ENCODE measurements at regions not wholly inside any gene's neighbourhood (a gene's known extent, or its start where the extent isn't known, plus 50 kb on each side); places are given as distances from the start of the nearest gene placed in this dataset.

DNA sequence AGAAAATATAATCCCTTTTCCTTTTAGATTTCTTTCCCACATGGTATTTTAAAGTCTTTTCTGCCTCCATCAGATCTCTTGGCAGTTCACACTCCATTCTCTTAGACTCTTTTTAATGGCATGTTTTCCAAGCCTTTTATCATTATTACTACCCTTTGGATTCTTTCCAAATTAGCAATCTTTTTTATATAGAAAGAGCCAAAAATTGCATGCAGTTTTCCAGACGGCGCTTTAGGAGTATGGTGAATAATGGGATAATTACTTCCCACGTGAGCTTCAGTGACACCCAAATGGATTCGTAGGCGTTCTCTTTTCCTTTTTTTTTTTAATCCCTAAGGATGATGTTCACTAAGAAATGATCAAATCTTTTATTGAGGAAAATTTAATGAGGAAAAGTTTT, 354.8 kb upstream of the DNAJC19 start:
- Mint-ChIP-seq H3K4me1 (peaks cover 9% of the 10 kb centered on the region), H3K27me3 (ENCODE audit: low read depth, poor library complexity) (peaks cover 6% of the 10 kb centered on the region), H3K36me3 (ENCODE audit: low read depth) (no peaks in the 10 kb centered on the region), H3K27ac (no peak overlapping the region), H3K4me3 (no peak overlapping the region), H3K9me3 (peaks cover 10% of the 10 kb centered on the region)
- no peak for DNase-seq
- TF ChIP-seq, protein P1, sequence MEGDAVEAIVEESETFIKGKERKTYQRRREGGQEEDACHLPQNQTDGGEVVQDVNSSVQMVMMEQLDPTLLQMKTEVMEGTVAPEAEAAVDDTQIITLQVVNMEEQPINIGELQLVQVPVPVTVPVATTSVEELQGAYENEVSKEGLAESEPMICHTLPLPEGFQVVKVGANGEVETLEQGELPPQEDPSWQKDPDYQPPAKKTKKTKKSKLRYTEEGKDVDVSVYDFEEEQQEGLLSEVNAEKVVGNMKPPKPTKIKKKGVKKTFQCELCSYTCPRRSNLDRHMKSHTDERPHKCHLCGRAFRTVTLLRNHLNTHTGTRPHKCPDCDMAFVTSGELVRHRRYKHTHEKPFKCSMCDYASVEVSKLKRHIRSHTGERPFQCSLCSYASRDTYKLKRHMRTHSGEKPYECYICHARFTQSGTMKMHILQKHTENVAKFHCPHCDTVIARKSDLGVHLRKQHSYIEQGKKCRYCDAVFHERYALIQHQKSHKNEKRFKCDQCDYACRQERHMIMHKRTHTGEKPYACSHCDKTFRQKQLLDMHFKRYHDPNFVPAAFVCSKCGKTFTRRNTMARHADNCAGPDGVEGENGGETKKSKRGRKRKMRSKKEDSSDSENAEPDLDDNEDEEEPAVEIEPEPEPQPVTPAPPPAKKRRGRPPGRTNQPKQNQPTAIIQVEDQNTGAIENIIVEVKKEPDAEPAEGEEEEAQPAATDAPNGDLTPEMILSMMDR (IDR thresholded peaks at IDR 0.05): no peak

DNA sequence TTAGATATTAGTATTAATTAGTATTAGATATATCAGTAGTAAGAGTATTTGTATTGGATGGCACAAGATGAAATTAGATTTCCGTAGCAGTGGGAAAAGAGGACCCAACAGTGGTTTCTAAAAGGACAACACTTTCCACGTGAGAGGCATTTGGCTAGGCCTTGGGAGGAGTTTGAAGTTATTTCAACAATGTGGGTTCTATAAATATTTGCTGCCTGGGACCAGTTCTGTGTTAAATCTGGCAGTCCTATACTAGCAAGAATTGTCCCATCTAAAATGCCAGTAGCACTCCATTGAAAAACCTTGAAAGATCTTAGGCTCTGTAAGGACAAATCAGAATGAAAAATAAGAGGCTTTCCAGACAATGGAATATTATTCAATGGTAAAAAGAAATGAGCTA, 347.1 kb upstream of the DNAJC19 start:
- DNase-seq: no peak
- TF ChIP-seq, protein P1 (IDR thresholded peaks at IDR 0.05): no peak
- H3K27ac Mint-ChIP-seq: no peak overlapping the region
- peaks cover 10% of the 10 kb centered on the region for H3K9me3 Mint-ChIP-seq
- peaks cover 15% of the 10 kb centered on the region for H3K27me3 Mint-ChIP-seq (ENCODE audit: low read depth, poor library complexity)
- H3K36me3 Mint-ChIP-seq (ENCODE audit: low read depth): no peaks in the 10 kb centered on the region
- peaks cover 1% of the 10 kb centered on the region for H3K4me1 Mint-ChIP-seq
- no peak overlapping the region for H3K4me3 Mint-ChIP-seq

DNA sequence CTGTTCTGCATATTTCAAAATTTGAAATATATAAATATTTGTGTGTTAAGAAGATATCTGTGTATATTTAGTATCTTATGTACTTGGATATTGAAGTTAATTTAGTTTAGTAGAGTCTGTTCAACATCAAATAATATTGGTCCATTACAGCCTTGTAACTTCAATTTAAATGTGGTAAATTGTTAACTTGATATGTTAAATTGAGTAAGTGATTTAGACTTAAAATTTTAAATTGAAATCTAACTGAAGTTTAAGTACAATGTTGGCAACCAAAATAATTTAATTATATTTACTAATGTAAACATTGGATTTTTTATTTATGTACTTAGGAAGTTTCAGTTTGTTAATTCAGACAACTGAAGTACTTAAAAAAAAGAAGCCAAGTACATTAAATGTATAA, 343.9 kb upstream of the DNAJC19 start:
- Mint-ChIP-seq H3K36me3 (ENCODE audit: low read depth) (no peaks in the 10 kb centered on the region), H3K4me1 (peaks cover 33% of the 10 kb centered on the region), H3K27ac (no peak overlapping the region), H3K4me3 (no peak overlapping the region), H3K9me3 (no peaks in the 10 kb centered on the region), H3K27me3 (ENCODE audit: low read depth, poor library complexity) (peaks cover 22% of the 10 kb centered on the region)
- TF ChIP-seq, protein P1 (IDR thresholded peaks at IDR 0.05): no peak
- DNase-seq: no peak

DNA sequence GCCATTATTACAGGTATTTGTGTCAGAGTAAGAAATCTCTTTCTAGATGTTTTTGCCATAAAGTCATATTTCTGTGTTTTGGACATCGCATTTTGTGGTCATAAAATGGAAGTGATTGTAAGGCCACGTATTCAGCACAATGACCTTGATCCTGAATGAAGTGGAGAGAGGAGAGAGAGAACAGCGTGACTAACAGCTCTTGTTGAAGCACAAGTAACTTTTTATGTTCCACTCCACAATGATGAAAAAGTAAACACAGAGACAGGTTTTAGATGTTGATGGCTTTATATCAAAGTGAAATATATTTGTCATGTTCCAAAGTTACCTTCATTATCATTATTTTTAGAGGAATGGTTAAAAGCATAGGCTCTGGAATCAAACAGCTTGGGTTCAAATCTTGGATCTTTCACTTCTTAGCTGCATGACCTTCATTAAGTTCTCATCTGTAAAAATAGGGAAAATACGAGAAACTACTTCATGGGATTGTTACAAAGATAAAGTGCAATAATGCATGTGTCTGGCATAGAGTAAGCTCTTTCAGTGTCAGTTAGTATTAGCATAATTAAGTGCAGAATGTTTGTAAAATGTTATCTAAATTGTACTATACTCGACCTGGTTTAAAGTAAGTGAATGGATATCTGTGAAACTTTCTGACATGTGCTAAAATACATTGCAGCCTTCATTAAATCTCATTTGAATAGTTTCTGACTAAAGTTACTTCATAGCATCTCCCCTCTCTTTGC, 341.5 kb upstream of the DNAJC19 start:
- Mint-ChIP-seq H3K4me1 (peaks cover 54% of the 10 kb centered on the region), H3K4me3 (no peak overlapping the region)
- no peak for DNase-seq

DNA sequence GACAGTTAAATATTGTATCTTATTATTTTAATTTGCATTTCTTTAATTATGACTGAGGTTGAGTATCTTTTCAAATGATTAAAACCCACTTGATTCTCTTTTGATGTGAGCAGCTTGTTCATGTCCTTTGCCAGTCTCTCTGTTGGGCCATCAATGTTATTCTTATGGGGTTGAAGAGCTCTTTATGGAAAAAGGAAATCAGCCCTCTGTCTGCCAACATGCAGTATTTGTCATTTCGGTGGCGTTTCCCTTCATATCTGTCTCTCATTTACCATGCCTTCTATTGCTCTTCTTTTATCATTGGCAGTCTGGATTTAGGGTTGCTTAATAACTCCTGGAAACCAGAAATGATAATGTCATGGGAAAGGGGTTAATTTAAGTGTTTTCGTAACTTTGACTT, 340.7 kb upstream of the DNAJC19 start:
- peaks cover 54% of the 10 kb centered on the region for H3K4me1 Mint-ChIP-seq
- no peaks in the 10 kb centered on the region for H3K36me3 Mint-ChIP-seq (ENCODE audit: low read depth)
- peaks cover 25% of the 10 kb centered on the region for H3K27me3 Mint-ChIP-seq (ENCODE audit: low read depth, poor library complexity)
- no peak overlapping the region for H3K4me3 Mint-ChIP-seq
- DNase-seq: no peak
- TF ChIP-seq, protein P1 (IDR thresholded peaks at IDR 0.05): no peak
- H3K9me3 Mint-ChIP-seq: no peaks in the 10 kb centered on the region
- no peak overlapping the region for H3K27ac Mint-ChIP-seq

More for the DNA sequence above, 341.5 kb upstream of the DNAJC19 start:
- Mint-ChIP-seq H3K36me3 (ENCODE audit: low read depth) (no peaks in the 10 kb centered on the region), H3K27me3 (ENCODE audit: low read depth, poor library complexity) (peaks cover 26% of the 10 kb centered on the region), H3K9me3 (no peaks in the 10 kb centered on the region), H3K27ac (no peak overlapping the region)
- TF ChIP-seq, protein P1 (IDR thresholded peaks at IDR 0.05): no peak

DNA sequence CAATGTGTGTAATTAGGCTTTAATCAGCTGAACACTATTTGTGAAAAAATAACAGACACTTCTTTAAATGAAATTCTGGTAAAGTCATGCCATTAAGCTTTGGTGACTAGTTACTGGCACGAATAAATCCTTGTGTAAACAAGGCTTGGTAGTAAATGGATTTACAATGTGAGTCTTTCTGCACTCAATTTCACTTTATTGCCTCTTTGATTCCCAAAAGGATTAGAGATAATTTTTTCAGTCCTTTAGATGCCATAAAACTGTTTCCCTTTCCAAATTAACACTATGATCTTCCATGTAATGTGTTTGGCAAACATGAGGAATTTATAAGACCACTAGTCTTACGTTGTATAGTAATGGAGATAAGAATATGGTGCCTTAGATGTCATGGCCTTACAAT, 339.5 kb upstream of the DNAJC19 start:
- no peak for DNase-seq
- peaks cover under 1% of the 10 kb centered on the region for H3K36me3 Mint-ChIP-seq (ENCODE audit: low read depth)
- H3K27me3 Mint-ChIP-seq (ENCODE audit: low read depth, poor library complexity): peaks cover 27% of the 10 kb centered on the region
- peaks cover 59% of the 10 kb centered on the region for H3K4me1 Mint-ChIP-seq
- no peak overlapping the region for H3K27ac Mint-ChIP-seq
- H3K9me3 Mint-ChIP-seq: peaks cover 4% of the 10 kb centered on the region
- TF ChIP-seq, protein P1 (IDR thresholded peaks at IDR 0.05): no peak
- H3K4me3 Mint-ChIP-seq: no peak overlapping the region
